ENCODE measurements at regions not wholly inside any gene's neighbourhood (a gene's known extent, or its start where the extent isn't known, plus 50 kb on each side); places are given as distances from the start of the nearest gene placed in this dataset.

DNA sequence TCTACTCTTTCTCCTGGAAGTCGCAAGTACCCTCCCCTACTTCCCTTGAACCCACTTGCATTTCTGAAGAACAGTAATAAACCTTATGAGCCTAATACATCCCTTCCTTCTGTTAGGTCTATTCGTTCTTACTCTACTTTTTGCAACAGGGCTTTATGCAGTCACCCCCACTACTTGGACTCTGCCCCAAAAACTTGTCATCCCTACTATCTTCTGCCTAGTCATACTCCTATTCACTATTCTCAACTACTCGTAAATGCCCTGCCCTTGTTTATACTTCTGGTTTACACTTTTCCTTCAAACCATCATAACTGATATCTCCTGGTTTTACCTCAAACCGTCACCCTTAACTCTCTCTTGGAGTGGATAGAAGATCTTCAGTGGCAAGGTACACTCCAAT, 55.2 kb upstream of the SLIT2 start:
- intact Hi-C loops (cut with DNase I): no loop called here
- Histone ChIP-seq H3K27ac (no peak overlapping the region), H3K27me3 (no peaks in the 10 kb centered on the region), H3K4me1 (no peaks in the 10 kb centered on the region), H3K36me3 (no peaks in the 10 kb centered on the region), H3K9me3 (no peaks in the 10 kb centered on the region), H3K4me3 (no peak overlapping the region)
- 48 to 78% methylated on average over 4 of the region's 4 CpGs for WGBS, 2 donors
- no peak for DNase-seq
- TF ChIP-seq POLR2AphosphoS5 (IDR thresholded peaks at IDR 0.05): no peak
- TF ChIP-seq, protein P1, sequence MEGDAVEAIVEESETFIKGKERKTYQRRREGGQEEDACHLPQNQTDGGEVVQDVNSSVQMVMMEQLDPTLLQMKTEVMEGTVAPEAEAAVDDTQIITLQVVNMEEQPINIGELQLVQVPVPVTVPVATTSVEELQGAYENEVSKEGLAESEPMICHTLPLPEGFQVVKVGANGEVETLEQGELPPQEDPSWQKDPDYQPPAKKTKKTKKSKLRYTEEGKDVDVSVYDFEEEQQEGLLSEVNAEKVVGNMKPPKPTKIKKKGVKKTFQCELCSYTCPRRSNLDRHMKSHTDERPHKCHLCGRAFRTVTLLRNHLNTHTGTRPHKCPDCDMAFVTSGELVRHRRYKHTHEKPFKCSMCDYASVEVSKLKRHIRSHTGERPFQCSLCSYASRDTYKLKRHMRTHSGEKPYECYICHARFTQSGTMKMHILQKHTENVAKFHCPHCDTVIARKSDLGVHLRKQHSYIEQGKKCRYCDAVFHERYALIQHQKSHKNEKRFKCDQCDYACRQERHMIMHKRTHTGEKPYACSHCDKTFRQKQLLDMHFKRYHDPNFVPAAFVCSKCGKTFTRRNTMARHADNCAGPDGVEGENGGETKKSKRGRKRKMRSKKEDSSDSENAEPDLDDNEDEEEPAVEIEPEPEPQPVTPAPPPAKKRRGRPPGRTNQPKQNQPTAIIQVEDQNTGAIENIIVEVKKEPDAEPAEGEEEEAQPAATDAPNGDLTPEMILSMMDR (IDR thresholded peaks at IDR 0.05): no peak
- TF ChIP-seq EP300 (IDR thresholded peaks at IDR 0.05): no peak
- no peak for TF ChIP-seq POLR2A (IDR thresholded peaks at IDR 0.05)

DNA sequence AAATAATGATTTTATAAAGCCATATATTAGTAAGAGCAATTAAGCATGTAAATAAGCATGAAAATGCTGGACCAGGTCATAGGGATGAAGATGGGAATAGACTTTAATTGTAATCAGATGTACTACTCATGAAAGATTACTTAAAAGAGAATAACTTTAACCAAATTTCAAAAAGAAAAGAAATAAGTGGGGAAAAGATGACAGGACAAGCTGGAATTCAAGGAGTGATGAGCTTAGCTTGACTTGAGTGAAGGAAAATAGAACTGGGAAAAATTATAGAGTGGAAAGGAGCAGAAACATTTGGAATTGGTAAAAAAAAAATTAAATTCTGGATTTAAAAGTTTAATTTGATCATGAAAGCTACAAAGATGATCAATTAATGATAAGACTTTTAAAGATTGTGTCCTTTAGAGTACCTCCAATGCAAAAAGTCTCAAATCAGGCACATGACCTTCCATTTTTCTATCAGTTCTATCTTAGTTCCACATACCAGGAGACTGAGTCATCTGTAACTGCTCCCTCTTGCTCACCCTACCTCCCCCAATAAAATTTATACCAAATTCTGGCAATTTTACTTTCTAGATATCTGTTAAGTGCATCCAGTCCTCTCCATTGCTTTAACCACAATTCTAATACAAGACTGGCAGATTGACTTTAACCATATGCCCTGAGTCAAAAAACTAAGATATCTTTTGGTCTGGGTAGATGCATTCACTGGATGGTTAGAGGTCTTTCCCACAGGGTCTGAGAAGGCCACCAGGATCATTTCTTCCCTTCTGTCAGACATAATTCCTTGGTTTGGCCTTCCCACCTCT, 56.4 kb upstream of the SLIT2 start:
- Histone ChIP-seq H3K36me3 (no peaks in the 10 kb centered on the region), H3K4me3 (no peak overlapping the region), H3K4me1 (no peaks in the 10 kb centered on the region), H3K27me3 (no peaks in the 10 kb centered on the region), H3K9me3 (peaks cover 0 to 4% (median 0%) of the 10 kb centered on the region in 4 donors), H3K27ac (no peak overlapping the region)
- TF ChIP-seq POLR2A (IDR thresholded peaks at IDR 0.05): no peak
- no peak for TF ChIP-seq POLR2AphosphoS5 (IDR thresholded peaks at IDR 0.05)
- TF ChIP-seq EP300 (IDR thresholded peaks at IDR 0.05): no peak
- TF ChIP-seq, protein P1 (IDR thresholded peaks at IDR 0.05): no peak
- intact Hi-C loops (cut with DNase I): no loop called here
- DNase-seq: no peak

DNA sequence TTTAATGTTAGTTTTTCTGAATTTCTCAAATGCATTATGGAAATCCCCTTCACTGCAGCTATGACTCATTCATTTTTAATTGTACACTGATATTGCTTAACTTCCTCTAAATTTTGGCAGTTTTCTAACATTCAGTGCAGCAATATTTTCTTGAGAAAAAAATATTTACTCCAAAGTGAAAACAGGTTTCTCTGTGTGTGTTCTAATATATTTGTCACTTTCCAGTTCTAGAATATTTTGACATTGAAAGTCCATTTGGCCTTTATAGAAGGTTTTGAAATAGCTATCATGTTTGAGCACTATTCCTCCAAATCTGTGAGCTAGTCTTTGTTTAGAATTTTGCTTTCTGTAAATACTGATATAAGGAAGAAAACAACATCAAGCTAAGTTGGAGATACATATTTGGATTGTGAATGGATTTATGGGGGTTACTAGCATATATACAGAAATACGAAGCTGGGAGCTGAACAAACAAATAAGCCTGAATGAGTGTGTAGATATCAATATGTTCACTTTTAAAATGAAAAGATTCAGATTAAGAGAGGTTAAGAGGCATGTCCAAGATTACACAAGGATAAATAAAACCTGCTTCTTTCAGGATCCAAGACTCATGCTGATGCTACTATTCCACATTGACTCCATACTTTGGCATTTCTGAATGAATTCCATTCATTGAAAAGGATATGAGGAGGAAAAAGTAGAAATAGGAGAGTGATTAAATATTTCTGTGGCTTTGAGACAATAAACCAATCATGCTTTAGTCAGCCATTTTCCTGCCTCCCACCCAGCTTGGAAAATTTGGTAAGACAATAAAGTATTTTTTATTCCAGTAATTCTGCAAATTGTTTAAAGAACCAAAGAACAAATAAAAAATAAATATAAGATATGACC, 57.3 kb upstream of the SLIT2 start:
- no peaks in the 10 kb centered on the region for H3K27me3 ChIP-seq
- intact Hi-C loops (cut with DNase I): no loop called here
- H3K27ac ChIP-seq: peak overlapping the region in 2 of 4 donors; percentile 10 to 25
- no peak for DNase-seq
- no peaks in the 10 kb centered on the region for H3K4me1 ChIP-seq
- H3K4me3 ChIP-seq: no peak overlapping the region
- WGBS, 2 donors: 41 to 51% methylated on average over 1 of the region's 1 CpG
- TF ChIP-seq POLR2A (IDR thresholded peaks at IDR 0.05) (no peak), POLR2AphosphoS5 (IDR thresholded peaks at IDR 0.05) (peak in 2 of 4 donors; percentile 18 to 21)
- peaks cover 0 to 7% (median 0%) of the 10 kb centered on the region in 4 donors for H3K9me3 ChIP-seq
- no peaks in the 10 kb centered on the region for H3K36me3 ChIP-seq

DNA sequence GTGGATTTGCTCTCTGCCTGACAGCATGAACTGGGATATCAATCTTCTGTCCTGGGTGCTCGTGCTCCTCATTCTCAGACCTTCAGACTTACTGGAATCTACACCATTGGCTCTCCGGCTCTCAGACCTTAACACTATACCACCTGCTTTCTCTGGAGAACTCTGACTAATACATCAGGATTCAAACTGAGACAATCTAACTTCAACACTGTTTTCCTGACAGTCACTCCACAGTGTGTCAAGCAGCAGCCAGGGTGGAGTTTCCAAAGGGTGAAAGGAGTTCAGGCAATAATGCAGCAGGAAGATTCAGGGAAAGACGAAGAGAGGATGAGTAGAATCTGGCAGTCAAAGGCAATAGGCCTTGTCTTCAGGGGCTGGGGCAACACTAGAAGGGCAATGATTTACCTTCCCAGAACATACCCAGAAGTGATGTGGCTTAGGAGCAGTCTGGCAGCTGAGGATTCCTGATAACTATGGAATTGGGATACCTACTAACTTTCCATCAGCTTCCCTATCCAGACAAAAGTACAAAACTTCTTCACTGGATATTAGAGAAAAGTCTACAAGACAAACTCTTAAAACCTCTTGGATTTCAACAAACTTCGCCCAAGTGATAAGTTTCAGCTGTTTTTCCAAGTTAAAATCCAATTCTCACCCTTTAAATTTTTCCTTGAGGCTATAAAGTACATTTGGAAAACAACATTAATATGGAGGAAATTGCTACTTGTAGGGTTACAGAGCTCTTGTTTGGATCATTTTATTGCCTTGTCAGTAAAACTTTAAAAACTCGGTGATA, 58.4 kb upstream of the SLIT2 start:
- no peaks in the 10 kb centered on the region for H3K4me1 ChIP-seq
- H3K27me3 ChIP-seq: no peaks in the 10 kb centered on the region
- no peak for TF ChIP-seq EP300 (IDR thresholded peaks at IDR 0.05)
- no peak for TF ChIP-seq POLR2AphosphoS5 (IDR thresholded peaks at IDR 0.05)
- no peak for TF ChIP-seq POLR2A (IDR thresholded peaks at IDR 0.05)
- TF ChIP-seq, protein P1 (IDR thresholded peaks at IDR 0.05): no peak
- intact Hi-C loops (cut with DNase I): no loop called here
- DNase-seq: no peak
- H3K27ac ChIP-seq: peak overlapping the region in 2 of 4 donors; percentile 18 to 25
- no peak overlapping the region for H3K4me3 ChIP-seq
- WGBS, 2 donors: 49 to 61% methylated on average over 5 of the region's 5 CpGs
- H3K36me3 ChIP-seq: no peaks in the 10 kb centered on the region
- peaks cover 0 to 7% (median 0%) of the 10 kb centered on the region in 4 donors for H3K9me3 ChIP-seq

Measured in sigmoid colon (tissue), 6 donors.